H1 (cell line): ENCODE measurements at regions not wholly inside any gene's neighbourhood (a gene's known extent, or its start where the extent isn't known, plus 50 kb on each side); places are given as distances from the start of the nearest gene placed in this dataset.

Source experiments
- CTCF ChIA-PET: fragments of 300-600 bp; sonication (Branson Sonifier 250); formaldehyde crosslinking; loops from one replicate; lab custom pipeline; 2021; ENCODE audit not compliant: partially characterized antibody; lab: Charles Lee
- POLR2A ChIA-PET: fragments of 300-600 bp; sonication (Branson Sonifier 250); formaldehyde crosslinking; loops from one replicate; lab custom pipeline; 2021; ENCODE audit warnings: inconsistent platforms; ENCODE audit not compliant: partially characterized antibody; lab: Charles Lee
- DNase-seq, 2 experiments: peaks; one replicate each; pipeline versions ENCODE4 v3.0.0 to v3.0.0-alpha.2; 2010 to 2022; ENCODE audit warnings: low spot score in 2 of 2, low read depth in 1 of 2, mixed read lengths in 1 of 2
- FAIRE-seq: peaks from 2 replicates; lab custom pipeline; 2011; peaks lifted over from hg19 to GRCh38; lab: Jason Lieb, UNC
- H2AFZ ChIP-seq: 2 replicates; pipeline ENCODE4 v1.8.1; 2012; ENCODE audit warnings: low read length, inconsistent platforms
- H2AK5ac ChIP-seq: 2 replicates; pipeline ENCODE4 v1.6.1; 2013; ENCODE audit warnings: low read depth, low read length
- H2BK120ac ChIP-seq: replicated peaks from 2 replicates; pipeline ENCODE3; 2013; ENCODE audit warnings: low read depth, low read length, inconsistent platforms
- H2BK12ac ChIP-seq: 2 replicates; pipeline ENCODE4 v1.6.1; 2013; ENCODE audit warnings: low read depth, low read length
- H2BK15ac ChIP-seq: 2 replicates; pipeline ENCODE4 v1.6.1; 2013; ENCODE audit warnings: low read length
- H2BK20ac ChIP-seq: 2 replicates; pipeline ENCODE4 v1.6.1; 2013; ENCODE audit warnings: low read length
- H2BK5ac ChIP-seq: 2 replicates; pipeline ENCODE4 v1.6.1; 2013; ENCODE audit warnings: low read depth, low read length
- H3K14ac ChIP-seq: 2 replicates; pipeline ENCODE4 v1.6.1; 2013; ENCODE audit warnings: inconsistent platforms; ENCODE audit not compliant: insufficient read length
- H3K18ac ChIP-seq: 2 replicates; pipeline ENCODE4 v1.6.1; 2013; ENCODE audit warnings: low read length; ENCODE audit errors: extremely low read depth
- H3K23ac ChIP-seq: 2 replicates; pipeline ENCODE4 v1.6.1; 2013; ENCODE audit warnings: inconsistent platforms; ENCODE audit not compliant: insufficient read length
- H3K23me2 ChIP-seq: 2 replicates; pipeline ENCODE4 v1.6.1; 2013; ENCODE audit warnings: low read depth, low read length
- H3K27ac ChIP-seq: 2 replicates; pipeline ENCODE4 v1.6.1; 2011; ENCODE audit warnings: low read depth, low read length, inconsistent platforms
- H3K27me3 ChIP-seq, 4 experiments: replicated peaks in 1 of 4; 1 replicate in 1 of 4; 2 replicates in 3 of 4; pipeline versions ENCODE4 v1.6.1 to v1.8.1; 2011 to 2013; ENCODE audit warnings: low read length in 3 of 4, mild to moderate bottlenecking in 3 of 4, inconsistent platforms in 2 of 4, mixed read lengths in 2 of 4, moderate library complexity in 1 of 4; ENCODE audit not compliant: control insufficient read depth in 3 of 4, insufficient read depth in 3 of 4; ENCODE audit errors: extremely low read depth in 1 of 4
- H3K36me3 ChIP-seq, 4 experiments: 2 replicates each; pipeline versions ENCODE4 v1.6.1 to v1.8.1; 2011 to 2013; ENCODE audit warnings: mild to moderate bottlenecking in 4 of 4, low read length in 3 of 4, moderate library complexity in 2 of 4, control low read depth in 1 of 4, inconsistent platforms in 1 of 4; ENCODE audit not compliant: insufficient read depth in 4 of 4, control insufficient read depth in 2 of 4
- H3K4ac ChIP-seq: replicated peaks from 2 replicates; pipeline ENCODE3; 2013; ENCODE audit warnings: low read length, low read depth, mixed read lengths, inconsistent platforms; ENCODE audit not compliant: insufficient read length
- H3K4me1 ChIP-seq, 4 experiments: replicated peaks in 1 of 4; 1 replicate in 1 of 4; 2 replicates in 3 of 4; pipeline versions ENCODE4 v1.6.1 to v1.8.1; 2011 to 2013; ENCODE audit warnings: low read length in 3 of 4, inconsistent platforms in 2 of 4, mixed read lengths in 1 of 4; ENCODE audit not compliant: insufficient read depth in 4 of 4, control insufficient read depth in 3 of 4
- H3K4me2 ChIP-seq, 2 experiments: 2 replicates each; pipeline versions ENCODE4 v1.6.1 to v1.8.1; 2011 to 2013; ENCODE audit warnings: low read depth in 2 of 2, low read length in 2 of 2, control low read depth in 1 of 2, inconsistent platforms in 1 of 2, mild to moderate bottlenecking in 1 of 2; ENCODE audit not compliant: insufficient read depth in 1 of 2
- H3K4me3 ChIP-seq, 4 experiments: fragments of 200-600, 300-600 bp in 1 of 4; sonication (generic), shearing (Covaris generic), sonication (Bioruptor Twin) in 1 of 4; 2 replicates each; pipeline versions ENCODE4 v1.5.1 to v1.8.1; 2011 to 2016; ENCODE audit warnings: low read length in 4 of 4, low read depth in 3 of 4, control low read depth in 2 of 4, inconsistent platforms in 2 of 4, mild to moderate bottlenecking in 2 of 4, mixed read lengths in 1 of 4, moderate library complexity in 1 of 4; ENCODE audit not compliant: insufficient read depth in 2 of 4; ENCODE audit errors: extremely low read depth in 1 of 4
- H3K56ac ChIP-seq: replicated peaks from 2 replicates; pipeline ENCODE3; 2013; ENCODE audit warnings: low read depth, mild to moderate bottlenecking, mixed read lengths, low read length, inconsistent platforms; ENCODE audit not compliant: insufficient read length
- H3K79me1 ChIP-seq: 2 replicates; pipeline ENCODE4 v1.6.1; 2013; ENCODE audit warnings: low read depth, low read length, control low read depth
- H3K79me2 ChIP-seq, 2 experiments: 2 replicates each; pipeline versions ENCODE4 v1.6.1 to v1.8.1; 2012 to 2013; ENCODE audit warnings: low read length in 2 of 2, mild to moderate bottlenecking in 2 of 2, inconsistent platforms in 1 of 2; ENCODE audit not compliant: insufficient read depth in 2 of 2, control insufficient read depth in 1 of 2
- H3K9ac ChIP-seq, 4 experiments: replicated peaks in 1 of 4; 1 replicate in 1 of 4; 2 replicates in 3 of 4; pipeline versions ENCODE4 v1.6.1 to v1.8.1; 2011 to 2013; ENCODE audit warnings: low read depth in 3 of 4, low read length in 3 of 4, control low read depth in 2 of 4, mild to moderate bottlenecking in 2 of 4, moderate library complexity in 2 of 4, inconsistent platforms in 1 of 4; ENCODE audit errors: extremely low read depth in 1 of 4
- H3K9me3 ChIP-seq, 2 experiments: 2 replicates each; pipeline versions ENCODE4 v1.6.1 to v1.8.1; 2012 to 2013; ENCODE audit warnings: mild to moderate bottlenecking in 2 of 2, moderate library complexity in 2 of 2, control low read depth in 1 of 2, inconsistent platforms in 1 of 2, low read depth in 1 of 2, low read length in 1 of 2, mixed read lengths in 1 of 2; ENCODE audit not compliant: insufficient read depth in 2 of 2
- H4K20me1 ChIP-seq, 2 experiments: replicated peaks in 1 of 2; 2 replicates each; pipeline versions ENCODE3 to v1.8.1; 2011 to 2013; ENCODE audit warnings: inconsistent platforms in 2 of 2, low read length in 2 of 2, mild to moderate bottlenecking in 1 of 2; ENCODE audit not compliant: insufficient read depth in 2 of 2, control insufficient read depth in 1 of 2
- H4K5ac ChIP-seq: 2 replicates; pipeline ENCODE4 v1.6.1; 2013; ENCODE audit warnings: low read length, low read depth, mixed read lengths, inconsistent platforms; ENCODE audit not compliant: insufficient read length
- H4K8ac ChIP-seq: 2 replicates; pipeline ENCODE4 v1.8.0; 2013; ENCODE audit warnings: mild to moderate bottlenecking, moderate library complexity, low read length, inconsistent platforms; ENCODE audit not compliant: insufficient read depth; ENCODE audit errors: extremely low read depth
- H4K91ac ChIP-seq: replicated peaks from 2 replicates; pipeline ENCODE3; 2013; ENCODE audit warnings: low read length, mixed read lengths, inconsistent platforms; ENCODE audit not compliant: insufficient read length
- CREB1 ChIP-seq: IDR thresholded peaks from 2 replicates; pipeline ENCODE4 v1.6.1; 2012; ENCODE audit warnings: inconsistent platforms
- EZH2 ChIP-seq: fragments of 200-600 bp; sonication (generic); IDR thresholded peaks from 2 replicates; pipeline ENCODE4 v1.7.1; 2012; ENCODE audit warnings: low read depth, mild to moderate bottlenecking, moderate library complexity, low read length, inconsistent platforms; ENCODE audit not compliant: severe bottlenecking
- KDM5A ChIP-seq: fragments of 200-600 bp; IDR thresholded peaks from 2 replicates; pipeline ENCODE4 v1.7.1; 2012; ENCODE audit warnings: mild to moderate bottlenecking, low read length, inconsistent platforms, mixed read lengths
- RXRA ChIP-seq: IDR thresholded peaks from 2 replicates; pipeline ENCODE4 v1.6.1; 2011; ENCODE audit warnings: low read depth, mild to moderate bottlenecking, low read length, moderate library complexity; ENCODE audit not compliant: insufficient read depth
- WGBS, 2 experiments: shearing (Covaris generic) in 1 of 2; methylation state at CpG; one replicate each; pipeline versions ENCODE4 v1.1.6 to v1.1.7; 2013 to 2015; ENCODE audit warnings: low lambda C conversion rate in 2 of 2, mixed read lengths in 2 of 2, inconsistent platforms in 1 of 2, low coverage in 1 of 2, missing lambda C conversion rate in 1 of 2; ENCODE audit not compliant: insufficient replicate concordance in 2 of 2, insufficient coverage in 1 of 2, insufficient read length in 1 of 2; ENCODE audit errors: extremely low coverage in 1 of 2, missing lambda C conversion rate in 1 of 2; 5-methylcytosine and 5-hydroxymethylcytosine counted together

GRCh38 chr6:85252085-85252484 lies 197.8 kb upstream of the NT5E start:
- no peak overlapping the region for H4K5ac ChIP-seq
- no peak overlapping the region for H2AK5ac ChIP-seq
- no peak overlapping the region for H3K4me2 ChIP-seq
- H2BK15ac ChIP-seq: no peak overlapping the region
- H3K36me3 ChIP-seq: no peaks in the 10 kb centered on the region
- no peak overlapping the region for H4K91ac ChIP-seq
- no peak overlapping the region for H3K56ac ChIP-seq
- no peak for DNase-seq
- H3K9ac ChIP-seq: no peak overlapping the region
- H3K4ac ChIP-seq: no peak overlapping the region
- H2AFZ ChIP-seq: no peak overlapping the region
- H4K20me1 ChIP-seq: no peaks in the 10 kb centered on the region
- H3K27me3 ChIP-seq: no peaks in the 10 kb centered on the region
- no peaks in the 10 kb centered on the region for H3K79me1 ChIP-seq
- no peak overlapping the region for H4K8ac ChIP-seq
- FAIRE-seq: no peak
- TF ChIP-seq RXRA: no peak
- TF ChIP-seq KDM5A: no peak
- TF ChIP-seq EZH2: no peak
- no peak for TF ChIP-seq CREB1
- H3K27ac ChIP-seq: no peak overlapping the region
- H3K9me3 ChIP-seq: peaks cover 0 to 5% of the 10 kb centered on the region in 2 experiments; a peak in 1 of 4 replicates
- H3K14ac ChIP-seq: no peak overlapping the region
- no peaks in the 10 kb centered on the region for H3K4me1 ChIP-seq
- H3K23ac ChIP-seq: no peak overlapping the region
- H3K18ac ChIP-seq: no peak overlapping the region
- H2BK12ac ChIP-seq: no peak overlapping the region
- H2BK20ac ChIP-seq: no peak overlapping the region
- no peak overlapping the region for H2BK5ac ChIP-seq
- no peaks in the 10 kb centered on the region for H3K79me2 ChIP-seq
- WGBS, 2 experiments: 89% methylated on average over 2 of the region's 2 CpGs; no CpG with 5 or more reads in 1 of the 2 experiments
- ChIA-PET POLR2A (no interaction called here), CTCF (no interaction called here)
- no peak overlapping the region for H3K4me3 ChIP-seq
- H3K23me2 ChIP-seq: no peaks in the 10 kb centered on the region
- H2BK120ac ChIP-seq: no peak overlapping the region
